SK-N-SH treated with all-trans-retinoic acid at 6 μM for 48 hours (cell line): ENCODE measurements at regions not wholly inside any gene's neighbourhood (a gene's known extent, or its start where the extent isn't known, plus 50 kb on each side); places are given as distances from the start of the nearest gene placed in this dataset.

Source experiments
- ESRRG ChIP-seq: fragments of 250-450 bp; sonication (Bioruptor Pico); IDR thresholded peaks from 2 replicates; pipeline ENCODE4 v1.6.1; 2021; ENCODE audit warnings: mild to moderate bottlenecking
- RARB ChIP-seq: fragments of 250-450 bp; sonication (Bioruptor Pico); IDR thresholded peaks from 2 replicates; pipeline ENCODE4 v1.8.0; 2021; ENCODE audit warnings: mild to moderate bottlenecking, moderate library complexity
- TOX ChIP-seq: fragments of 250-450 bp; sonication (Bioruptor Pico); IDR thresholded peaks from 2 replicates; pipeline ENCODE4 v1.8.0; 2021; ENCODE audit warnings: mild to moderate bottlenecking, moderate library complexity, borderline replicate concordance
- ZC3H10 ChIP-seq: fragments of 250-450 bp; sonication (Bioruptor Pico); IDR thresholded peaks from 2 replicates; pipeline ENCODE4 v1.5.1; 2021; ENCODE audit warnings: mild to moderate bottlenecking, moderate library complexity
- ZFP30 ChIP-seq: fragments of 450-650 bp; formaldehyde crosslinking; IDR thresholded peaks from 2 replicates; pipeline ENCODE4 v1.5.0; 2022; ENCODE audit warnings: mild to moderate bottlenecking, moderate library complexity
- ZNF565 ChIP-seq: fragments of 450-650 bp; formaldehyde crosslinking; conservative IDR thresholded peaks from 2 replicates; pipeline ENCODE4 v1.5.0; 2020; ENCODE audit warnings: low read depth, mild to moderate bottlenecking, moderate library complexity
- TF ChIP-seq, protein P1 (sequence below): fragments of 250-450 bp; sonication (Bioruptor Pico); IDR thresholded peaks from 2 replicates; pipeline ENCODE4 v1.8.0; 2020; ENCODE audit warnings: mild to moderate bottlenecking, moderate library complexity, borderline replicate concordance
- TF ChIP-seq, protein P2 (sequence below): fragments of 250-450 bp; sonication (Bioruptor Pico); IDR thresholded peaks from 2 replicates; pipeline ENCODE4 v1.5.1; 2020; ENCODE audit warnings: low read depth, mild to moderate bottlenecking, moderate library complexity
- TF ChIP-seq, protein P3 (sequence below): fragments of 250-450 bp; sonication (Bioruptor Pico); IDR thresholded peaks from 2 replicates; pipeline ENCODE4 v1.5.1; 2021; ENCODE audit warnings: mild to moderate bottlenecking, moderate library complexity

- no peak for TF ChIP-seq ZFP30 (CRISPR knock-in tag)
- TF ChIP-seq RARB: no peak
- no peak for TF ChIP-seq ZNF565 (CRISPR knock-in tag)
- TF ChIP-seq, protein P1, sequence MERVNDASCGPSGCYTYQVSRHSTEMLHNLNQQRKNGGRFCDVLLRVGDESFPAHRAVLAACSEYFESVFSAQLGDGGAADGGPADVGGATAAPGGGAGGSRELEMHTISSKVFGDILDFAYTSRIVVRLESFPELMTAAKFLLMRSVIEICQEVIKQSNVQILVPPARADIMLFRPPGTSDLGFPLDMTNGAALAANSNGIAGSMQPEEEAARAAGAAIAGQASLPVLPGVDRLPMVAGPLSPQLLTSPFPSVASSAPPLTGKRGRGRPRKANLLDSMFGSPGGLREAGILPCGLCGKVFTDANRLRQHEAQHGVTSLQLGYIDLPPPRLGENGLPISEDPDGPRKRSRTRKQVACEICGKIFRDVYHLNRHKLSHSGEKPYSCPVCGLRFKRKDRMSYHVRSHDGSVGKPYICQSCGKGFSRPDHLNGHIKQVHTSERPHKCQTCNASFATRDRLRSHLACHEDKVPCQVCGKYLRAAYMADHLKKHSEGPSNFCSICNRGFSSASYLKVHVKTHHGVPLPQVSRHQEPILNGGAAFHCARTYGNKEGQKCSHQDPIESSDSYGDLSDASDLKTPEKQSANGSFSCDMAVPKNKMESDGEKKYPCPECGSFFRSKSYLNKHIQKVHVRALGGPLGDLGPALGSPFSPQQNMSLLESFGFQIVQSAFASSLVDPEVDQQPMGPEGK (CRISPR knock-in tag): no peak
- TF ChIP-seq, protein P2, sequence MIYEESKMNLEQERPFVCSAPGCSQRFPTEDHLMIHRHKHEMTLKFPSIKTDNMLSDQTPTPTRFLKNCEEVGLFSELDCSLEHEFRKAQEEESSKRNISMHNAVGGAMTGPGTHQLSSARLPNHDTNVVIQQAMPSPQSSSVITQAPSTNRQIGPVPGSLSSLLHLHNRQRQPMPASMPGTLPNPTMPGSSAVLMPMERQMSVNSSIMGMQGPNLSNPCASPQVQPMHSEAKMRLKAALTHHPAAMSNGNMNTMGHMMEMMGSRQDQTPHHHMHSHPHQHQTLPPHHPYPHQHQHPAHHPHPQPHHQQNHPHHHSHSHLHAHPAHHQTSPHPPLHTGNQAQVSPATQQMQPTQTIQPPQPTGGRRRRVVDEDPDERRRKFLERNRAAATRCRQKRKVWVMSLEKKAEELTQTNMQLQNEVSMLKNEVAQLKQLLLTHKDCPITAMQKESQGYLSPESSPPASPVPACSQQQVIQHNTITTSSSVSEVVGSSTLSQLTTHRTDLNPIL (CRISPR knock-in tag): no peak
- no peak for TF ChIP-seq ESRRG
- TF ChIP-seq ZC3H10 (CRISPR knock-in tag): no peak
- TF ChIP-seq, protein P3, sequence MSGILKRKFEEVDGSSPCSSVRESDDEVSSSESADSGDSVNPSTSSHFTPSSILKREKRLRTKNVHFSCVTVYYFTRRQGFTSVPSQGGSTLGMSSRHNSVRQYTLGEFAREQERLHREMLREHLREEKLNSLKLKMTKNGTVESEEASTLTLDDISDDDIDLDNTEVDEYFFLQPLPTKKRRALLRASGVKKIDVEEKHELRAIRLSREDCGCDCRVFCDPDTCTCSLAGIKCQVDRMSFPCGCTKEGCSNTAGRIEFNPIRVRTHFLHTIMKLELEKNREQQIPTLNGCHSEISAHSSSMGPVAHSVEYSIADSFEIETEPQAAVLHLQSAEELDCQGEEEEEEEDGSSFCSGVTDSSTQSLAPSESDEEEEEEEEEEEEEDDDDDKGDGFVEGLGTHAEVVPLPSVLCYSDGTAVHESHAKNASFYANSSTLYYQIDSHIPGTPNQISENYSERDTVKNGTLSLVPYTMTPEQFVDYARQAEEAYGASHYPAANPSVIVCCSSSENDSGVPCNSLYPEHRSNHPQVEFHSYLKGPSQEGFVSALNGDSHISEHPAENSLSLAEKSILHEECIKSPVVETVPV: no peak
- no peak for TF ChIP-seq TOX (CRISPR knock-in tag)
Observed at GRCh38 chr10:129136074-129136473, 331.0 kb upstream of the MGMT start.
